ENCODE measurements at regions not wholly inside any gene's neighbourhood (a gene's known extent, or its start where the extent isn't known, plus 50 kb on each side); places are given as distances from the start of the nearest gene placed in this dataset.

GRCh38 chr9:80013891-80014290, 442.1 kb downstream of the TLE4 start:
- no peak for TF ChIP-seq EZH2phosphoT487 (IDR thresholded peaks at IDR 0.05; ENCODE audit: borderline replicate concordance)
- TF ChIP-seq, protein P1, sequence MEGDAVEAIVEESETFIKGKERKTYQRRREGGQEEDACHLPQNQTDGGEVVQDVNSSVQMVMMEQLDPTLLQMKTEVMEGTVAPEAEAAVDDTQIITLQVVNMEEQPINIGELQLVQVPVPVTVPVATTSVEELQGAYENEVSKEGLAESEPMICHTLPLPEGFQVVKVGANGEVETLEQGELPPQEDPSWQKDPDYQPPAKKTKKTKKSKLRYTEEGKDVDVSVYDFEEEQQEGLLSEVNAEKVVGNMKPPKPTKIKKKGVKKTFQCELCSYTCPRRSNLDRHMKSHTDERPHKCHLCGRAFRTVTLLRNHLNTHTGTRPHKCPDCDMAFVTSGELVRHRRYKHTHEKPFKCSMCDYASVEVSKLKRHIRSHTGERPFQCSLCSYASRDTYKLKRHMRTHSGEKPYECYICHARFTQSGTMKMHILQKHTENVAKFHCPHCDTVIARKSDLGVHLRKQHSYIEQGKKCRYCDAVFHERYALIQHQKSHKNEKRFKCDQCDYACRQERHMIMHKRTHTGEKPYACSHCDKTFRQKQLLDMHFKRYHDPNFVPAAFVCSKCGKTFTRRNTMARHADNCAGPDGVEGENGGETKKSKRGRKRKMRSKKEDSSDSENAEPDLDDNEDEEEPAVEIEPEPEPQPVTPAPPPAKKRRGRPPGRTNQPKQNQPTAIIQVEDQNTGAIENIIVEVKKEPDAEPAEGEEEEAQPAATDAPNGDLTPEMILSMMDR (conservative IDR thresholded peaks at IDR 0.05; ENCODE audit: low read length): no peak
- H3K4me2 ChIP-seq (ENCODE audit: low read depth, low read length, poor library complexity, severe bottlenecking): no peak overlapping the region
- H3F3A ChIP-seq (ENCODE audit: low read depth): no peaks in the 10 kb centered on the region
- H3K9ac ChIP-seq (ENCODE audit: low read depth, low read length, poor library complexity, severe bottlenecking): no peak overlapping the region
- no peaks in the 10 kb centered on the region for H3K9me2 ChIP-seq (replicated peaks; ENCODE audit: low read depth, low read length)
- no peaks in the 10 kb centered on the region for H3K4me1 ChIP-seq (ENCODE audit: insufficient read depth, low read length, poor library complexity, severe bottlenecking)
- no peak overlapping the region for H2AFZ ChIP-seq (ENCODE audit: low read length)
- no peaks in the 10 kb centered on the region for H3K36me3 ChIP-seq (ENCODE audit: insufficient read depth, low read length)
- H3K4me3 ChIP-seq (ENCODE audit: low read length, poor library complexity, severe bottlenecking): no peak overlapping the region
- no peaks in the 10 kb centered on the region for H3K9me3 ChIP-seq (ENCODE audit: insufficient read depth, low read depth, low read length)
- H3K79me2 ChIP-seq (ENCODE audit: insufficient read depth, low read length): no peaks in the 10 kb centered on the region
- no peaks in the 10 kb centered on the region for H4K20me1 ChIP-seq (ENCODE audit: insufficient read depth, low read length, poor library complexity, severe bottlenecking)
- H3K27me3 ChIP-seq (ENCODE audit: insufficient read depth, low read length, poor library complexity, severe bottlenecking): no peaks in the 10 kb centered on the region

GRCh38 chr9:80012557-80013330, 441.0 kb downstream of the TLE4 start:
- no peaks in the 10 kb centered on the region for H3K9me2 ChIP-seq (replicated peaks; ENCODE audit: low read depth, low read length)
- H3K36me3 ChIP-seq (ENCODE audit: insufficient read depth, low read length): no peaks in the 10 kb centered on the region
- no peaks in the 10 kb centered on the region for H3F3A ChIP-seq (ENCODE audit: low read depth)
- H3K9me3 ChIP-seq (ENCODE audit: insufficient read depth, low read depth, low read length): no peaks in the 10 kb centered on the region
- H4K20me1 ChIP-seq (ENCODE audit: insufficient read depth, low read length, poor library complexity, severe bottlenecking): no peaks in the 10 kb centered on the region
- no peak overlapping the region for H2AFZ ChIP-seq (ENCODE audit: low read length)
- H3K4me3 ChIP-seq (ENCODE audit: low read length, poor library complexity, severe bottlenecking): no peak overlapping the region
- H3K4me1 ChIP-seq (ENCODE audit: insufficient read depth, low read length, poor library complexity, severe bottlenecking): no peaks in the 10 kb centered on the region
- no peak overlapping the region for H3K4me2 ChIP-seq (ENCODE audit: low read depth, low read length, poor library complexity, severe bottlenecking)
- TF ChIP-seq EZH2phosphoT487 (IDR thresholded peaks at IDR 0.05; ENCODE audit: borderline replicate concordance): no peak
- TF ChIP-seq, protein P1 (conservative IDR thresholded peaks at IDR 0.05; ENCODE audit: low read length): no peak
- H3K9ac ChIP-seq (ENCODE audit: low read depth, low read length, poor library complexity, severe bottlenecking): no peak overlapping the region
- H3K79me2 ChIP-seq (ENCODE audit: insufficient read depth, low read length): no peaks in the 10 kb centered on the region
- no peaks in the 10 kb centered on the region for H3K27me3 ChIP-seq (ENCODE audit: insufficient read depth, low read length, poor library complexity, severe bottlenecking)

DNA sequence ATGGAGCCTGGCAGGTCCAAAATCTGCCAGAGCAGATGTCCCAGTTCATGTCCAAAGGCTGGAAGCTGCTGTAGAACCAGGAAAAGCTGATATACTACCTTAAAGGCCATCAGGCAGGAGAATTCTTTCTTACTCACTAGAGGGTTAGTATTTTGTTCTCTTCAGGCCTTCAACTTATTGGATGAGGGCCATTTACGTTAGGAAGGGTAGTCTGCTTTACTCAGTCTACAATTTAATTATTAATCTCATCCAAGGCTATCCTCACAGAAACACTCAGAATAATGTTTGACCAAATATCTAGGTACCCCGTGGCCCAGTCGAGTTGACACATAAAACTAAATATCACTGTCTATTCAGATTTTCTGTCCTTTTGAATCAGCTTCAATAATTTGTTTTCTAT, 437.4 kb downstream of the TLE4 start:
- Histone ChIP-seq H3K4me2 (ENCODE audit: low read depth, low read length, poor library complexity, severe bottlenecking) (no peak overlapping the region), H3K36me3 (ENCODE audit: insufficient read depth, low read length) (no peaks in the 10 kb centered on the region), H3K4me3 (ENCODE audit: low read length, poor library complexity, severe bottlenecking) (no peak overlapping the region), H3K27me3 (ENCODE audit: insufficient read depth, low read length, poor library complexity, severe bottlenecking) (no peaks in the 10 kb centered on the region), H4K20me1 (ENCODE audit: insufficient read depth, low read length, poor library complexity, severe bottlenecking) (no peaks in the 10 kb centered on the region), H2AFZ (ENCODE audit: low read length) (no peak overlapping the region), H3K79me2 (ENCODE audit: insufficient read depth, low read length) (no peaks in the 10 kb centered on the region), H3K9me3 (ENCODE audit: insufficient read depth, low read depth, low read length) (no peaks in the 10 kb centered on the region), H3K9ac (ENCODE audit: low read depth, low read length, poor library complexity, severe bottlenecking) (no peak overlapping the region), H3F3A (ENCODE audit: low read depth) (no peaks in the 10 kb centered on the region), H3K9me2 (replicated peaks; ENCODE audit: low read depth, low read length) (no peaks in the 10 kb centered on the region), H3K4me1 (ENCODE audit: insufficient read depth, low read length, poor library complexity, severe bottlenecking) (no peaks in the 10 kb centered on the region)
- TF ChIP-seq, protein P1 (conservative IDR thresholded peaks at IDR 0.05; ENCODE audit: low read length): no peak
- TF ChIP-seq EZH2phosphoT487 (IDR thresholded peaks at IDR 0.05; ENCODE audit: borderline replicate concordance): no peak

All from Loucy (cell line).